Vagina (tissue), 2 donors: ENCODE measurements at regions not wholly inside any gene's neighbourhood (a gene's known extent, or its start where the extent isn't known, plus 50 kb on each side); places are given as distances from the start of the nearest gene placed in this dataset.

Experiments
- POLR2A ChIP-seq, 2 donors: fragments of 450-650 bp; IDR thresholded peaks; one replicate each; pipeline ENCODE4 v1.6.1; 2017; ENCODE audit warnings: antibody characterized with exemption in 2 of 2, mild to moderate bottlenecking in 2 of 2, moderate library complexity in 2 of 2
- TF ChIP-seq, protein P1 (sequence below), 3 experiments: fragments of 450-650 bp in 2 of 3; fragments of 200-600 bp in 1 of 3; sonication (generic) in 1 of 3; IDR thresholded peaks; one replicate each; pipeline ENCODE4 v1.5.1; 2017 to 2019; ENCODE audit warnings: antibody characterized with exemption in 3 of 3, mild to moderate bottlenecking in 2 of 3, moderate library complexity in 2 of 3

DNA sequence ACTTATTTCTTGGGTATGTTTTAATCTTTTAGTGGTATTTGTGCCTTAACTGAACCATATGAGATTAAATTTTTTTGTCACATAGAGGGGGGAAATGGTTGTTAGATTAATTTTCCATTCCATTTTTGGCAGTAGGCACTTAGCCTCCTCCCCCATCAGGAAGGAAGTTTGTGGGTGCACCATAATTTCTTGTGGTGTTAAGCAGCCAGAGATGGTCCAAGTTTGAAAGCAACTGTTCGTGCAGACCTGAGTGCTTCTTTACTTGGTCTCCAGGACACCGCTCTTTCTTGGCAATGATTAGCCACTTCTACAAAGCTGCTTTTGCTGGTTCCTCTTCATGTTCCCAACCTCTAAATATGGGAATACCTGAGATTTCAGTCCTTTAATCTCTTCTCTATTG lies 92.7 kb upstream of the RPL34 start:
- TF ChIP-seq, protein P1, sequence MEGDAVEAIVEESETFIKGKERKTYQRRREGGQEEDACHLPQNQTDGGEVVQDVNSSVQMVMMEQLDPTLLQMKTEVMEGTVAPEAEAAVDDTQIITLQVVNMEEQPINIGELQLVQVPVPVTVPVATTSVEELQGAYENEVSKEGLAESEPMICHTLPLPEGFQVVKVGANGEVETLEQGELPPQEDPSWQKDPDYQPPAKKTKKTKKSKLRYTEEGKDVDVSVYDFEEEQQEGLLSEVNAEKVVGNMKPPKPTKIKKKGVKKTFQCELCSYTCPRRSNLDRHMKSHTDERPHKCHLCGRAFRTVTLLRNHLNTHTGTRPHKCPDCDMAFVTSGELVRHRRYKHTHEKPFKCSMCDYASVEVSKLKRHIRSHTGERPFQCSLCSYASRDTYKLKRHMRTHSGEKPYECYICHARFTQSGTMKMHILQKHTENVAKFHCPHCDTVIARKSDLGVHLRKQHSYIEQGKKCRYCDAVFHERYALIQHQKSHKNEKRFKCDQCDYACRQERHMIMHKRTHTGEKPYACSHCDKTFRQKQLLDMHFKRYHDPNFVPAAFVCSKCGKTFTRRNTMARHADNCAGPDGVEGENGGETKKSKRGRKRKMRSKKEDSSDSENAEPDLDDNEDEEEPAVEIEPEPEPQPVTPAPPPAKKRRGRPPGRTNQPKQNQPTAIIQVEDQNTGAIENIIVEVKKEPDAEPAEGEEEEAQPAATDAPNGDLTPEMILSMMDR (IDR thresholded peaks at IDR 0.05) = no peak
- no peak for TF ChIP-seq POLR2A (IDR thresholded peaks at IDR 0.05)
